Loucy (cell line): ENCODE measurements at regions not wholly inside any gene's neighbourhood (a gene's known extent, or its start where the extent isn't known, plus 50 kb on each side); places are given as distances from the start of the nearest gene placed in this dataset.
A peak's percentile ranks its signal among the peaks of the same experiment; 100 is the strongest.

Experiments
- H2AFZ ChIP-seq: fragments of 200-600 bp; sonication (generic); 2 replicates; pipeline ENCODE4 v1.6.0; 2016; ENCODE audit warnings: antibody characterized with exemption, mild to moderate bottlenecking, low read length, moderate library complexity
- H3F3A ChIP-seq: fragments of 200-600 bp; 2 replicates; pipeline ENCODE4 v1.6.0; 2016; ENCODE audit warnings: antibody characterized with exemption, low read depth, mild to moderate bottlenecking
- H3K27me3 ChIP-seq: fragments of 200-600 bp; sonication (generic); 2 replicates; pipeline ENCODE4 v1.6.1; 2014; ENCODE audit warnings: low read length, mild to moderate bottlenecking; ENCODE audit not compliant: insufficient read depth, poor library complexity, severe bottlenecking
- H3K36me3 ChIP-seq: fragments of 200-600 bp; sonication (generic); 2 replicates; pipeline ENCODE4 v1.6.1; 2016; ENCODE audit warnings: low read length; ENCODE audit not compliant: insufficient read depth
- H3K4me1 ChIP-seq: fragments of 200-600 bp; sonication (generic); 2 replicates; pipeline ENCODE4 v1.5.1; 2014; ENCODE audit warnings: low read length, mild to moderate bottlenecking; ENCODE audit not compliant: insufficient read depth, poor library complexity, severe bottlenecking
- H3K4me2 ChIP-seq: fragments of 200-600 bp; sonication (generic); 2 replicates; pipeline ENCODE4 v1.6.0; 2014; ENCODE audit warnings: antibody characterized with exemption, low read length, low read depth, mild to moderate bottlenecking; ENCODE audit not compliant: poor library complexity, severe bottlenecking
- H3K4me3 ChIP-seq: fragments of 200-600 bp; sonication (generic); 2 replicates; pipeline ENCODE4 v1.5.1; 2014; ENCODE audit warnings: low read length, mild to moderate bottlenecking, mixed read lengths; ENCODE audit not compliant: poor library complexity, severe bottlenecking
- H3K79me2 ChIP-seq: fragments of 200-600 bp; sonication (generic); 2 replicates; pipeline ENCODE4 v1.6.1; 2014; ENCODE audit warnings: low read length; ENCODE audit not compliant: insufficient read depth
- H3K9ac ChIP-seq: fragments of 200-600 bp; sonication (generic); 2 replicates; pipeline ENCODE4 v1.6.0; 2014; ENCODE audit warnings: mild to moderate bottlenecking, low read depth, low read length, moderate library complexity; ENCODE audit not compliant: poor library complexity, severe bottlenecking
- H3K9me2 ChIP-seq: fragments of 200-600 bp; sonication (generic); replicated peaks from 2 replicates; pipeline ENCODE4 v1.6.1; 2016; ENCODE audit warnings: low read depth, low read length, mixed read lengths
- H3K9me3 ChIP-seq: fragments of 200-600 bp; sonication (generic); 2 replicates; pipeline ENCODE4 v1.6.1; 2014; ENCODE audit warnings: mild to moderate bottlenecking, antibody characterized with exemption, low read length, low read depth; ENCODE audit not compliant: insufficient read depth
- H4K20me1 ChIP-seq: fragments of 200-600 bp; sonication (generic); 2 replicates; pipeline ENCODE4 v1.6.0; 2014; ENCODE audit warnings: antibody characterized with exemption, low read length, mild to moderate bottlenecking; ENCODE audit not compliant: insufficient read depth, poor library complexity, severe bottlenecking
- CTCF ChIP-seq: fragments of 200-600 bp; sonication (generic); conservative IDR thresholded peaks from 2 replicates; pipeline ENCODE4 v1.5.1; 2014; ENCODE audit warnings: mild to moderate bottlenecking, antibody characterized with exemption, low read length
- EZH2phosphoT487 ChIP-seq: fragments of 200-600 bp; IDR thresholded peaks from 2 replicates; pipeline ENCODE4 v1.6.1; 2018; ENCODE audit warnings: antibody characterized with exemption, mild to moderate bottlenecking, moderate library complexity, borderline replicate concordance

- H4K20me1 ChIP-seq = no peaks in the 10 kb centered on the region
- no peaks in the 10 kb centered on the region for H3K36me3 ChIP-seq
- peaks cover 7% of the 10 kb centered on the region for H3K4me1 ChIP-seq
- no peaks in the 10 kb centered on the region for H3K9me3 ChIP-seq
- H3K79me2 ChIP-seq = no peaks in the 10 kb centered on the region
- TF ChIP-seq CTCF = no peak
- TF ChIP-seq EZH2phosphoT487 = no peak
- no peaks in the 10 kb centered on the region for H3F3A ChIP-seq
- H3K9ac ChIP-seq = no peak overlapping the region
- H3K27me3 ChIP-seq = no peaks in the 10 kb centered on the region
- H3K4me2 ChIP-seq = peak overlapping the region; percentile 13
- no peak overlapping the region for H3K4me3 ChIP-seq
- no peaks in the 10 kb centered on the region for H3K9me2 ChIP-seq
- H2AFZ ChIP-seq = no peak overlapping the region
Measured at GRCh38 chr4:36427696-36428095, 146.3 kb downstream of the DTHD1 start.

- Histone ChIP-seq H3K27me3 (no peaks in the 10 kb centered on the region), H3K4me2 (no peak overlapping the region), H3K9ac (no peak overlapping the region), H3K36me3 (no peaks in the 10 kb centered on the region), H3K4me3 (no peak overlapping the region), H3K9me2 (no peaks in the 10 kb centered on the region), H2AFZ (no peak overlapping the region), H4K20me1 (no peaks in the 10 kb centered on the region), H3K4me1 (peaks cover 3% of the 10 kb centered on the region), H3F3A (no peaks in the 10 kb centered on the region), H3K9me3 (no peaks in the 10 kb centered on the region), H3K79me2 (no peaks in the 10 kb centered on the region)
- TF ChIP-seq CTCF (no peak), EZH2phosphoT487 (no peak)
Measured at GRCh38 chr4:36432586-36432985, 151.2 kb downstream of the DTHD1 start.

- Histone ChIP-seq H3K36me3 (no peaks in the 10 kb centered on the region), H3K4me1 (no peaks in the 10 kb centered on the region), H3K4me2 (no peak overlapping the region), H3K9me3 (no peaks in the 10 kb centered on the region), H3K27me3 (no peaks in the 10 kb centered on the region), H3F3A (no peaks in the 10 kb centered on the region), H2AFZ (no peak overlapping the region), H3K9me2 (no peaks in the 10 kb centered on the region), H3K9ac (no peak overlapping the region), H3K79me2 (no peaks in the 10 kb centered on the region), H3K4me3 (no peak overlapping the region), H4K20me1 (no peaks in the 10 kb centered on the region)
- TF ChIP-seq CTCF = no peak
- no peak for TF ChIP-seq EZH2phosphoT487
Measured at GRCh38 chr4:36439556-36439955, 158.1 kb downstream of the DTHD1 start.
